NCI-H2029 (cell line): ENCODE measurements at regions not wholly inside any gene's neighbourhood (a gene's known extent, or its start where the extent isn't known, plus 50 kb on each side); places are given as distances from the start of the nearest gene placed in this dataset.

Experiments
- DNase-seq: peaks from one replicate; lab custom pipeline; 2025; lab: John Stamatoyannopoulos, UW

DNA sequence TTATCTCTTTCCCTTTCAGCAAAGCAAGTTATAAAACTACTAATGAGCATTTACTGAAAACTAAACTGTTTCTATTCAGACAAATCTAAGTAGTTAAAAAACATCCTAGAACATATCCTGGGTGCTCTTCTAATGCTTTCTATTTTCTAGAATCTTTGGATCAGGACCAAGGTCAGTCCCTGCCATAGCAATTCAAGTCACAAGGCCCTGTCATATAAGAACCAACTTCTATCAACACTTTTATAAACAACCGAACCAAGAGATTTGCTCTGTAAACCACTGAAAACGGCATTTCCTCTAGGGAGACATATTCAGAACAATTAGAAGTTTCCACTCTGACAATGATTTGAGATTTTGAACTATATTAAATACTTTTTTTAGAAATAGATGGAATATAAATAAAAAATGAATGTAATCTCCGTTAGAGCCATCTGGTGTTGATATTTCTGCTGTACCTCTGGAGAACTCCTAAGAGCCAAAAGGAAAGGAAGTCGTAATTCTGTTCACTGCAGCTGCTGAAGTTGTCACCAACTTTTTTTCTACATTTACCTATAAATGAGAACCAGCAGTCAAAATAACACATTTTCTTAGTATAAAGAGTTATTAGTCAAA, 51.4 kb upstream of the LGSN start:
- DNase-seq: no peak

DNA sequence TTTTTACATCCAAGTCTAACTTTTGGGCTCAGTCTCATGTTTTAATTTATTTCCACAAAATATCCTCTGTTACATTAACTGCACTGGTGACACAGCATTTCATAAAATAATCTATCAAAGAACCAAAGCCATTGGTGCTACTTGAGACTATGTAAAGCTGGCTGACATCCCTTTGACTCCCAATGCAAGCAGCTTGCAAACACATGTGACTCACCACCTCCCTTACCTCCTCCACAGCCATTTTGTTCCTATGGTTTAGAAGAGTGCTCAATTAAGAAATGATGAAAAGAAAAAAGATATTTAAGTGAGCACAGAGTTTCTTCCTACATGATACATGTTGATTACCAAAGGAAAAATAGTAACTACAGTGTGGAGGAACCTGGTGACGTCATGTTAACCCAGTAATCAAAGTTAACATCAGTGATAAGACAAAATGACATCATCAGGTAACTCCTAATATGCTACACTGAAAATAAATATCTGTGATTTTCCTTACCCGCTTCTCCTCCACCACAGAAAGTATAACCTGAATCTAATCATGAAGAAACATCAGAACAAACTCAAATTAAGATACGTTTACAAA, 53.3 kb upstream of the LGSN start:
- DNase-seq: no peak

DNA sequence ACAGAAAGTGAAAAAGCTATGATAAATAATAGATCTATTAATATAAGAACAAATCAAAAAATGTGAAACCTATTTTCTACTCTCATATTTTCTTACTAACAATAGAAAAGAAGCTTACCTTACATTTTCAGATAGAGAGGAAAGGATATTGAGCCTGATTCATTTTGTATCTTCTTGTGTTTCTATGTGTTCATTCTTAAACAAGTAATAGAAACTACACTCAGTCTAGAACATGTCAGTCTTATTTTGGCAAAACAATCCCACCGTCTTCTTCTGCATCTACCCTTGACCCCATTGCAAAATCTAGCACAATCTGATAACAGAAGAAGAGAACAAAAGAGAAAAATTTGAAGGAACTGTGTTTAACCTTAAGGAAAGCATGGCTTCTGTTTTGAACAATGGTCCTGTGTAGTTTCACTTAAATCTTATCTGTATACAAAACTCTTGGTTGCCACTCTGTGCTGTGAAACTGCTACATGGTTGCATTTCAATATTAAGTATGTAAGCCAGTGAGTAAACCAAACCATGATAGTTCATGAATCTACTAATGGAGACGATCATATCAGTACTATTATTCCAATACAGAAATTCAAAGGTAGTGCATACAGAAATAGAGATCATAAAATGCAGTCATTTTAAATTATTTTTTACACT, 69.5 kb upstream of the LGSN start:
- DNase-seq: no peak

DNA sequence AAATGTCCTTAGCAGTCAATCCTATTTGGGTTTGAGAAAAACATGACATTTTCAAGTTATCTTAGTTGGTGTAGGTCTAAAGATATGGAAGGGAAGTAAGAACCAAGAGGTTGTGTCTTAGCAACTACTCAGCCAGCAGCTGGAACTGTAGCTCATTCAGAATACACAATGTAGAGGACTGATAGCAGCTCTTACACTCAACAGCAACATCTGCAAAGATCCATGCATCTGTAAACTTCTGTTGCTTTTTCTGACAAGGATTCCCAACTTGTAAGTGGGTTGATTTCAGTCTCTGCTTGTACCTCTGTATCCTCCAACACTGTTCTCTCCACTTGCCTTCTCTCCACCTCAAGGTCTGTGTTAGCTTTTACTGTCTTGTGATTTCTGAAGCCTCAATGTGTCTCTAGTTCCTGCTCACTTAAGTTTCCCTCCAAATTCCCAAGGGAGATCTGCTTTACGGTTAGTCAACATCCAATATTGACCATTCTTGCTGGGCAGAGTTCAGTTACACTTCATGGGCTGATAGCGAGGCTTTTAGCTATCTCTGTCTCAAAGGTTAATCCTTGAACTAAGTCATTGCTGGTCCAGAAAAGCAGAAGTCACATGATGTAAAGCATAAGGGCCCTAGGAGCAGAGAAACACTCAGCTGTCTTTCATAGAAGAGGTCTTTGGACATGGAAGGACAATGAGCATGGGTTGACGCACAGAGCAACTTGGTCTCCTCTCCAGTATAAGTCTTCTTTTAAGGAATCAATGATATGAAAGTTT, 71.6 kb upstream of the LGSN start:
- no peak for DNase-seq

DNA sequence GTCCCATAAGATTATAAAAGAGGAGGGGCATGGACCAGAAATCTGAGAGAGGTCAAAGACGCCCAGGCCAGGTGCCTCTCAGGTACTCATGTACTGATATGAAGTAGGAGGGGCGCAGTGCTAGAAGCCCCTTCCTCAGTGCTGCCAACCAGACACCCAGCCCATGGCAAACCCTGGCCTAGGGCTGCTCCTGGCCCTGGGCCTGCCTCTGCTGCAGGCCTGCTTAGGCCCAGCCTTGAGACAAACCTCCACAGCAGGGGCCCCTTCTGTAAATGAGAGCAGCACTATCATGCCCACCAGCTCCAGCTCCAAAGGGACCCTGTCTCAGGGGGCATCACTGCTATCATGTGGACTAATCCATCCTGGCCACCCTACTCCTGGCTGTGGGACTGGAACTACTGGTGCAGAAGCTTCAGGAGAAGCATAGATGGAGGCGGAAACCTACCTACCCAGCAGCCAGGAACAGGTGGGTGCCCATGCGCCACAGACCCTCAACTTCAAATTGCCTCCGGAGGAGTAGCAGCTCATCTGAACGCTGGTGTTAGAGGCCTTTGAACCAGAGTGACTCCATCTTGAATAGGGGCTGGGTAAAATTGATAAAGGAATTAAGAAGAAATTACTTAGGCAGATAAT, 72.4 kb upstream of the LGSN start:
- DNase-seq: no peak

DNA sequence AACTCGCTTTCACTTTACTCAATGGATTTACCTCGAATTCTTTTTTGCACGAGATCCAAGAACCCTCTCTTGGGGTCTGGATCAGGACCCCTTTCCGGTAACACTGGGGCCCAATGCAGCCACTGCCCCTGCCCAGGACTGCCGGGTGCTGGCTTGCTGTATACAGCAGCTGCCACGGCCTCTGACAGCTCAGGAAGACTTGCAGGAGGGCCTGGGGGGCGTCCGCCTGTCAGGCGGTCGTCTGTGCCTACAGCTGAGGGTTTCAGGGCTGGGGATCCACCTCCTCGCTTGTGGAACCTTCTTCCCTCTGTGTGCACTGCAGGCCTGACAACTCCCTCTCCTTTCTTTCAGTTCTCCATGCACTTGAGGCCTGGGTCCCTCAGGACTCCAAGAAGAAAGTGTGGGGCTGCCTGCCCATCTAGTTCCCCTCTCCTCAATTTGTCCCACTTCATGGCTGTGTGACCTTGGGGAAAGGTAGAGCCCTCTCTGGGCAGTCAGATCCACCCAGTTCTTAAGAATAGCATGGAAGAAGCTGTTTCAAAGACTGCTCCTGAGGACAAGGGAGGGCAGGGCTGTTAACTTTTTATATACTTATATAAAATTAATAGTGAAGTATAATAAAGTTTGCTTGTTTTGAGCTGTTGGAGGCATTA, 75.0 kb upstream of the LGSN start:
- DNase-seq: no peak

DNA sequence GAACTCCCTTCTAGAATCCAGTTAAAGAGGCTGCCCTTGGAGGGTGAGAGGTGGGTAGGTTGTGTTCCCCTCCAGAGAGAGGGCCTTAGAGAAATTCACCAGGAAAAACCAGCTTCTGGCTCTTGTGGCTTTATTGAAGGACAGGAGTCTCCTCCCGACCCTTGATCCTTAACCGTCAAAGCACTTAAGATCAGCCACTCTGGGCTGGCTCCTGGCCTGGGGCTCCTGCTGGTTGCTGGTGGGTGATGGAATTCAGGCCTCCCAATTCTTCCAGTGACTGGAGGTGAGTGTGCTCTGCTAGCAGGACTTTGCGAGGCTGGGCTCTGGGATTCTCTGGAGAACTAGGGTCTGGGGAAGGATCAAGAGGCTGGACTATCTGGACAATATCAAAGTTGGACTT, 75.6 kb upstream of the LGSN start:
- DNase-seq: no peak

DNA sequence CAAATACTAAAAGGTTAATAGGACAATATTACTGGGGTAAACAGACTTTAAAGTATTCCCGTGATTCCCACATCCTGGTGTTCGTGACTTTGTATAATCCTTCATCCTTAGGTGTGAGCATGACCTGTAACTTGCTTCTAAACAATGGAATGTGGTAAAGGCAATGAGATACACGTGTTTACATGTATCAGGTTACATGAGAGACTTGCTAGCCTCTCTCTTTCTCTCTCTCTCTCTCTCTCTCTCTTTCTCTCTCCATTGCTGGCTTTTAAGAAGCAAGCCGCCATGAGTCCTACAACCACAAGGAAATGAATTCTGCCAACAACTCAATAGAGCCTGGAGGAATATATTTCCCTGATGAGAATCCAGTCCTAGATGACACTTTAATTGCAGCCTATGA, 83.9 kb upstream of the LGSN start:
- no peak for DNase-seq

DNA sequence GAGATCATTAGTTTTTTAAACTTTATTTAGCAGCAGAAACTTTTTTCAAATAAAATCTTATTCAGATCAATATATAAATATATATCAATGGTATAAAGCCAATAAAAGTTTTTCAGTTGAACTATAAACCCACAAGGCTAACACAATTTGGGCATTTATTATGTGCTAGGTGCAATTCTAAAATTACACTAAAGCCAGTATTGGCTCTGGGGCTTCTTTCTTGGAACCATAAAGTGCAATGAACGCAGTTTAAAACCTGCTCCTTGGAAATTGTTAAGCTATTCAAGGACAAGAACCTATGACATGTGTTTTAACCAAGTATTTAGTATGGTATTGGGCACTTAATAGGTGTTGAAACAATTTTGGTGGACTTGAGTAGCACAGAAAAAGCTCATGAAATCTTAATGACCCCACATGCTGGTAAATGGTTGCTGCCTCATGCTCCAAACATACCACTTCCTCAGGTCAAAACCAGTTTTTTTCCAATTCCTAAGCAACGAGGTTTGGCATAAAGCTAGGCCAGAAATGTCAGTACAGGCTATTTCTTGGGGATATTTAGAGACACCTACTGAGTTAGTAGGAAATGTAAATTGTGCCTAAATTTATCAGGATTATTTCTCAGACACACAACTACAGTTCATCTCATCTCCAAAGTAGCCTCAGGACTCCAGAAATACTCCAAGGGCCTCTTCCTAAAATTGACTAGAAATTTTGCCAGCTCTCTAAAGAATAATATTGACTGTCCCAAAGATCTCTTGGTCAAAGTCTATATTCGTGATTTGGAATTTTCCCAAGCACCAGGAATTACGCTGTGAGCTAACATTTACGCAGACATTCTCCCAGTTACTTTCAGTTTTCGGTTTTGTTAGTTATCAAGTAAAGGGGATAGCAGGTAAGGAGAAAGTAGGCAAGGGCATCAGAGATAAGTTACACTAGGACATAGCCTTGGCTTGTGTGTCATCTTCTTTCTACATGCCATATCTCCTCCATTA, 90.9 kb upstream of the LGSN start:
- no peak for DNase-seq

DNA sequence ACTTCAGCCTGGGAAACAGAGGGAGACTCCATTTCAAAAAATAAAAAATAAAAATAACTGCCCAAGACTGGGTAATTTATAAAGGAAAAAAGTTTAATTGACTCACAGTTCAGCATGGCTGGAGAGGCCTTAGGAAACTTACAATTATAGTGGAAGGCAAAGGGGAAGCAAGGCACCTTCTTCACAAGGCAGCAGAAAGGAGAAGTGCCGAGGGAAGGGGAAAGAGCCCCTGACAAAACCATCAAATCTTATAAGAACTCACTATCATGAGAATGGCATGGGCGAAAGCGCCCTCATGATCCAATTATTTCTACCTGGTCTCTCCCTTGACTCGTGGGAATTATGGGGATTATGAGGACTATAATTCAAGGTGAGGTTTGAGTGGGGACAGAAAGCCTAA, 95.5 kb upstream of the LGSN start:
- no peak for DNase-seq

DNA sequence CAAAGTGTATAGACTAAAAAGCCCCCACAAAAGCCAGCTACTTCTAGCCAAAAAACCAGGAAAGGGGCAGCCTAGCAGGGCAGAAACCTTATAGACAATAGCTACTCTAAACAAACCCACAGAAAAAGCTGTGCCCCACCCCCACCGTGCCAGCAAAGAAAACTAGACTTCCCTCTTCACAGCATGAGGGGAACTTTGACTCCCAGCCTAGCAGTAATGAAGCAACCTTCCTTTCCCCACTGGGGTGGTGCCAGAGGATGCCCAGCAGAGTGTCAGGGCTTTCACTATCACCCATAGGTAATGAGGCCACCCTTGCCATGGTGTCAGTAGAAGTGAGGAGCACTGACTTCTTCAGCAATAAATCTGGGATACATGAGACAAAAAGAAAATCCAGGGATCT, 99.0 kb upstream of the LGSN start:
- DNase-seq: no peak

DNA sequence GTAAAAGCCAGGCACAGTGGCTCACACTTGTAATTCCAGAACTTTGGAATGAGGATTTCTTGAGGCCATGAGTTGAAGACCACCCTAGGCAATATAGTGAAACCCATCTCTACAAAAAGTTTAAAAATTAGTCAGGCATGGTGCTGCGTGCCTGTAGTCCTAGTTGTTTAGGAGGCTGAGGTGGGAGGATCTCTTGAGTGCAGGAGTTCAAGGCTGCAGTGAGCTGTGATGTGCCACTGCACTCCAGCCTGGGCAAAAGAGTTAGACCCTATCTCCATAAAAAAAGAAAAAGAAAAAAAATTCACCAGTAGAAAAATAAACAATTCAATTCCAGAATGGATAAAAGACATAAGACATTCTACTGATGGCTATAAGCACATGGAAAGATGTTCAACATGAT, 104.9 kb upstream of the LGSN start:
- DNase-seq: no peak

DNA sequence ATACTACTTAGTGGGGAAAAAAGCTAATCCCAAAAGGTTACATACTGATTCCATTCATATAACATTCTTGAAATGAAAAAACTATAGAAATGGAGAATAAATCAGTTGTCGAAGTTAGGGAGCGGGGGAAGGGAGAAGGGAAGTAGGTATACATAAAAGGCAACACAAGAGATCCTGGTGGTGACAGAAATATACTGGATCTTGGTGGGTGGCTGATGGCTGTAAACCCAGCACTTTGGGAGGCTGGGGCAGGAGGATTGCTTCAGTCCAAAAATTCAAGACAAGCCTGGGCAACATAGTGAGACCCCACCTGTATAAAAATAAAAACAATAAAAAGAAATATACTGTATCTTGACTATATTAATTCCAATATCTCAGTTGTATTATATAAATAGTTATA, 105.7 kb upstream of the LGSN start:
- DNase-seq: no peak

DNA sequence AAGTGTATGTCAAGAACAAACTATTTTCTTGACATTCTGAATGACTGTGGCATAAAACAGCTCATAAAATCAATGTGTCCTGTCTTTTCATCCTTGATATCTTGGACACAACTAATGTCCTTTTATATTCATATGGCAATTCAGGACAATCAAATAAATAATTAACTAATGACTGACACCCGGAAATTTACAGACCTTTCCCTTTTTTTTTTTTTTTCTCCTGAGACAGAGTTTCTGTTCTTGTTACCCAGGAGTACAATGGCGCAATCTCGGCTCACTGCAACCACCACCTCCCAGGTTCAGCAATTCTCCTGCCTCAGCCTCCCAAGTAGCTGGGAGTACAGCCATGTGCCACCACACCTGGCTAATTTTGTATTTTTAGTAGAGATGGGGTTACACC, 107.1 kb upstream of the LGSN start:
- no peak for DNase-seq

DNA sequence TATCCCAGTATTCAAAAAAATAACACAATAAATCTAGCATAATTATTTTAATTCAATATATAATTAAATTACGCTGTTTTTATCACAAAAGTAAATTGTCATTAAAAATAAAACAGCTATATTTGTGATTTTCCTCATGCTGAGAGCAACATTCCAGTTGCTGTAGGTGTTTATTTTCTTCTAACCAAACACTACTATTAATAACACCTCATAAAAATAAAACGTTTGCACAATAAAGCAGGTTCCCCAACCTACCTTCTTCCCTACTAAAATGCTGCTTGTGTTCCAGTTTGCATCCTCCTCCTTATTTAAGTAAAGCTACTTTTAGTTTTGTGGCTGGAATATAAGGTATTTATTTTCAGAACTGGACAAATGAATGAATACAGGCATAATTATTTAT, 108.2 kb upstream of the LGSN start:
- no peak for DNase-seq

DNA sequence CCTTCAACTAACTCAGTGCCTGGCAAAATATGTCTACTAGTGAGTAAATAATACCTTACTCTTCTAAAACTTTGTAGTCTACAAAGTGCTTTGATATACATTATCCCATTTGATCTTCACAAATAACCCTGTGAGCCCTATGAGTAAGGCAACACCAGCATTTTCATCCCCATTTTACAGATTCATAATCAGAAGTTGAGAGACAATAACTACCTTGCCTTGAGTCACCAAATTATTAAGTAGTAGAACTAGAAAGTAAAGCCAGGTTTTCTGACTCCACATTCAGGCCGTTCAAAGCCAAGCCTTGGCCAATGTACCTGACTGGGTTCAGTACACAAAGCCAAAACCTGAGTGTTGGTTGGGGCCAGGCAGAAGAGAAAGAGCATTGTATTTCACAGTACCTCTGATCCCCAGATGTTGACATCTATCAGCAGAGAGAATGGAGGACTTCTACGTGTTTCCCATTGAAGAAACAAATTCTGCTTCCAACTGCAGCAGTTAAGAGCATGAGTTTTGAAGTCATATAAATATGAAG, 111.3 kb upstream of the LGSN start:
- DNase-seq: no peak

DNA sequence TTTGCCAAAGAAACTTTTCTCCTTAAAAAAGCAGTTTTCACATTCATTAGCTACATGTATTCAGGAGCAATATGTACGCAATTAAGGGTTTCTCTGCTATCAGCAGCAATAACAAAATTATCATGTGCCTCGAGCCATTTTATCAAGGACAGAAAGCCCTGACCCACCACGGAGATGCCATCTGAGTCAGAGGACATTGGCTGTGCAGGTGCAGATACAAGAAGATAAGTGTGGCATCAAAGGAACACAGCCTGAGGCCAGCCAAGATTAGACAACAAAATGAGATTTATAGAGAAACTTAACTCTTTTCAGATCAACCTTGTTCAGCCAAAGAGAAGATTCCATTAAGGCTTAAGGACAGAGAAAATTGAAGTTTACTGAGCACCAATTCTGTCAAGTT, 115.2 kb upstream of the LGSN start:
- no peak for DNase-seq

DNA sequence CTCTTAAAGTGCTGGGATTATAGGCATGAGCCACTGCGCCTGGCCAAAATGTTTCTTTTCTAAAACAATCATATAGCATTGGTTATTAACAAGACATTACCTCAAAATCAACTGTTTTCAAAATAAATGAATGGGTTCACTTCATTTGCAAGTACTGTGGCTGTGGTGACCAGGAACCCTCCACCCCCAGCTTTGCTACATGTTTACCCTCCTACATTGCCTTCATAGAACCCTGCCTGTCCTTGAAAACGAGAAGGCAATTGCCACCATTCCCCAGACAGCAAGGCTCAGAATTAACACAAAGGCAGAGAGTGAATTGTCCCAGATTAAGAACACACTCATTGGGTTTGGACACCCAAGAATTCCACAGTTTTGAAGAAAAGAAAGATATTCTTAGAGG, 116.6 kb upstream of the LGSN start:
- DNase-seq: no peak

DNA sequence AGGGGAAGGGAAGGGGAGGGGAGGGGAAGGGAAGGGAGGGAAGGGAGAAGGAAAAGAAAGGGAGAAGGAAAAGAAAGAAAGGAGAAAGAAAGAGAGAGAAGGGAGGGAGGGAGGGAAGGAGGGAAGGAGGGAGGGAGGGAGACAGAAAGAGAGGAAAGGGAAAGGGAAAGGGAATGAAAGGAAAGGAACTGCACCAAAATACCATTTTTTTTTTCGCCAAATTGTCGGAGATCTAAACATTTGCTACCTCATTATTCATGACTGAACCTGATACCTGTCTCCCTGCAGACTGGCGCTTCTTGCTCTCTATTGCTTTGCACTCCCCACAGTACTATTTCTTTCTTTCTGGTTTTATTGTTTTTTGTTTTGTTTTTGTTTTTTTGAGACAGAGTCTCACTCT, 117.3 kb upstream of the LGSN start:
- DNase-seq: no peak

DNA sequence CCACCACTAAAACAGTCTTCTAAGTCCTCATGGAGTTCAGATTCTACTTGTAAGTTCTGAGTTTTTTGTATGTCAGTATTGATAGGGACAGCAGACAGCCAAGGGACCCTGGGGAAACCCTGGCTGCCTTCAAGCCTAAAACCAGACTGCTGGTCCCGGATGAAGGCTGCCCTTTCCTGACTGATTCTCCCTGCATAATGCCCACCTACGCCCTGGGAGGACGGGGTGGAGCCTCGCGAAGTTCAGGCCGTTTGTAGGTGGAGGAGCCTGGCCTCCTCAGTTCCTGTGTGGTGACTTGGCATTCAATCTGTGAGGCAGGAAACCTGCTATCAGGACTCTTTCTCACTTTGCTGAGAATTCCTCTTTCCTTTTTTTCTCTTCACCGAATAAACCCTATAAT, 120.3 kb upstream of the LGSN start:
- no peak for DNase-seq

DNA sequence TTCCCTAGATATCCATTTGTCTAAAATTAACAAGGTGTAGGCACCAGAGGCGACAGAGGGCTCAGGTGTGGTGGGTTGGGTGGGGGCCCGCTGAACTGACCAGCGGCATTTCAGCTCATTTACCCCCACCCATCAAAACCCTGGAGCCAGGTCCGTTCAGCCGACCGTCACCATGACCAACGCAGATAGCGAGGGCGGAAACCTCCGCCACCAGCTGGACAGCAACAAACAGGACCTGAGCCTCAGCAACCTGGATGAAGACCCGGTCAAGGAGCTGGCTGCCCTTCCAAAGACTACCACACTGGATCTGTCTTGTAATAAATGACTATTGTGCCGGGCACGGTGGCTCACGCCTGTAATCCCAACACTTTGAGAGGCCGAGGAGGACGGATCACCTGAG, 120.8 kb upstream of the LGSN start:
- DNase-seq: no peak
